ENCODE measurements at regions not wholly inside any gene's neighbourhood (a gene's known extent, or its start where the extent isn't known, plus 50 kb on each side); places are given as distances from the start of the nearest gene placed in this dataset.

DNA sequence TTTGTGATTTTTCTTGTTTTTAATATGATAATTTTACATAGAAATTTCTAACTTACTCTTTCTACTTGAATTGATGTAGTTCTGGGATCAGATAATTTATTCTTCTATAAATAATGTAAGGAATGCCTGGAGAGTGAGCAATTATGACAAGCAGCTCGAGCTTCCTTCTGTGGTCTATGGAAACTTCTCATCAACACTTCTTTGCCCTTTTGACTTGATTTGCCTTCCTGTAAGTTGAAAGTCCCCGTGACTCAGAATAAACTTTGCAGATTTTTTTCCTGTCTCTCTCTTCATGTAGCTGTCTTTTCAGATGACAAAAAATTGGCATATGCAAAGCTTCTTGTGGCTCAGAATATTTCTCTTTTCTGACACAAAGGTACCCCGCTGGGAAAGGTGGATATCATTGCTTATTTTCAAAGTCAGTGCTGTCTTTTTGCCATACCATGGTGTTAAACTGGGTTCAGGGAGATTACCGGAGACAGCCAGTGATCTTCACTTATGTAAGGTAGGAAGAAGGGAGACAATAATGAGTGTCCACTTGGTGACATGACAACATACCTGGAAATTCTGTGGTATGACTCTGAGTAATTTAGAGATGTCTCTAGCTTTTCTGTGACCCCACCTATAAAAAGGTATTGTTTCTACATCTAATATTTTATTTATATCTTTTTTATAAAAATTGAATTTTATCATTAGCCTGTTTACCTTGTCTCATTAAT is 278.6 kb upstream of the GNPDA2 start:
- TF ChIP-seq POLR2A (IDR thresholded peaks at IDR 0.05) (no peak), CTCF (IDR thresholded peaks at IDR 0.05) (no peak)
